ENCODE measurements at regions not wholly inside any gene's neighbourhood (a gene's known extent, or its start where the extent isn't known, plus 50 kb on each side); places are given as distances from the start of the nearest gene placed in this dataset.
"Not testable (repeated sequence)": the region's sequence is repeated elsewhere in the genome, so short reads cannot be mapped to it uniquely, and the experiment has no call there.

DNA sequence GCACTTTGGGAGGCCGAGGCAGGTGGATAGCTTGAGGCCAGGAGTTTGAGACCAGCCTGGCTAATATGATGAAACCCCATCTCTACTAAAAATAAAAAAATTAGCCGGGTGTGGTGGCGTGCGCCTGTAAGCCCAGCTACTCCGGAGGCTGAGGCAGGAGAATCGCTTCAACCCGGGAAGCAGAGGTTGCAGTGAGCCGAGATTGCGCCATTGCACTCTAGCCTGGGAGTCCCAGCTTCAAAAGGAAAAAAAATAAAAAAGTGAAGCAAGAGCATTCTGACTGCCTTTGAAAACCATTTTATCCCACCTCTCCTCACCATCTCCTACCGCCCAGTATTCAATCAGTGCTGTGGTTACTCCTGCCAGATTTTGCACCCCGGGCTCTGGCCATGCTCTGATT, 50.5 kb upstream of the AKIRIN2 start:
- TF ChIP-seq, protein P1, sequence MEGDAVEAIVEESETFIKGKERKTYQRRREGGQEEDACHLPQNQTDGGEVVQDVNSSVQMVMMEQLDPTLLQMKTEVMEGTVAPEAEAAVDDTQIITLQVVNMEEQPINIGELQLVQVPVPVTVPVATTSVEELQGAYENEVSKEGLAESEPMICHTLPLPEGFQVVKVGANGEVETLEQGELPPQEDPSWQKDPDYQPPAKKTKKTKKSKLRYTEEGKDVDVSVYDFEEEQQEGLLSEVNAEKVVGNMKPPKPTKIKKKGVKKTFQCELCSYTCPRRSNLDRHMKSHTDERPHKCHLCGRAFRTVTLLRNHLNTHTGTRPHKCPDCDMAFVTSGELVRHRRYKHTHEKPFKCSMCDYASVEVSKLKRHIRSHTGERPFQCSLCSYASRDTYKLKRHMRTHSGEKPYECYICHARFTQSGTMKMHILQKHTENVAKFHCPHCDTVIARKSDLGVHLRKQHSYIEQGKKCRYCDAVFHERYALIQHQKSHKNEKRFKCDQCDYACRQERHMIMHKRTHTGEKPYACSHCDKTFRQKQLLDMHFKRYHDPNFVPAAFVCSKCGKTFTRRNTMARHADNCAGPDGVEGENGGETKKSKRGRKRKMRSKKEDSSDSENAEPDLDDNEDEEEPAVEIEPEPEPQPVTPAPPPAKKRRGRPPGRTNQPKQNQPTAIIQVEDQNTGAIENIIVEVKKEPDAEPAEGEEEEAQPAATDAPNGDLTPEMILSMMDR (conservative IDR thresholded peaks at IDR 0.05) = not testable (repeated sequence)
- not testable (repeated sequence) for TF ChIP-seq ZFX (IDR thresholded peaks at IDR 0.05)
